GM13977 (cell line): ENCODE measurements at regions not wholly inside any gene's neighbourhood (a gene's known extent, or its start where the extent isn't known, plus 50 kb on each side); places are given as distances from the start of the nearest gene placed in this dataset.

ENCODE experiments used
- DNase-seq: peaks from one replicate; pipeline ENCODE4 v3.0.0; 2012; ENCODE audit warnings: low spot score
- CTCF ChIP-seq: IDR thresholded peaks from 2 replicates; pipeline ENCODE4 v1.5.1; 2012; ENCODE audit warnings: mild to moderate bottlenecking, control low read depth; ENCODE audit not compliant: insufficient read depth; ENCODE audit errors: extremely low read depth, missing control alignments
- in situ Hi-C: fragments of 300-500 bp; cut with MboI; formaldehyde crosslinking; loops from one replicate; pipeline ENCODE4 v1.12.0; 2022; ENCODE audit warnings: low sequenced_read_pairs, low pct_unique_long_range_greater_than_20kb, mixed read lengths, inconsistent platforms; ENCODE audit not compliant: unreplicated experiment

GRCh38 chr10:62471711-62472110 lies 97.5 kb downstream of the ZNF365 start:
- no peak for DNase-seq
- TF ChIP-seq CTCF, result no peak
- in situ Hi-C loops, result no loop called here

GRCh38 chr10:62473241-62473640 lies 99.1 kb downstream of the ZNF365 start:
- TF ChIP-seq CTCF, result no peak
- in situ Hi-C loops, result no loop called here
- DNase-seq, result no peak

- in situ Hi-C loops, result no loop called here
Observed at GRCh38 chr10:62475551-62475950, 101.4 kb downstream of the ZNF365 start.

GRCh38 chr10:62479523-62479922 lies 105.4 kb downstream of the ZNF365 start:
- no peak for TF ChIP-seq CTCF
- DNase-seq, result no peak
- in situ Hi-C loops, result no loop called here

More at GRCh38 chr10:62475551-62475950, 101.4 kb downstream of the ZNF365 start:
- DNase-seq, result no peak
- TF ChIP-seq CTCF, result no peak

GRCh38 chr10:62480196-62480595 lies 106.0 kb downstream of the ZNF365 start:
- in situ Hi-C loops, result no loop called here
- TF ChIP-seq CTCF, result no peak
- no peak for DNase-seq

GRCh38 chr10:62482581-62482980 lies 108.4 kb downstream of the ZNF365 start:
- TF ChIP-seq CTCF, result no peak
- in situ Hi-C loops, result no loop called here
- DNase-seq, result no peak

GRCh38 chr10:62491597-62491996 lies 117.4 kb downstream of the ZNF365 start:
- TF ChIP-seq CTCF, result no peak
- no peak for DNase-seq
- in situ Hi-C loops, result no loop called here
